Breast epithelium (tissue), 3 donors: ENCODE measurements at regions not wholly inside any gene's neighbourhood (a gene's known extent, or its start where the extent isn't known, plus 50 kb on each side); places are given as distances from the start of the nearest gene placed in this dataset.

Source experiments
- CTCF ChIP-seq, 3 donors: fragments of 450-650 bp; IDR thresholded peaks; one replicate each; pipeline ENCODE4 v1.5.1; 2016 to 2017; ENCODE audit warnings: antibody characterized with exemption in 3 of 3, mild to moderate bottlenecking in 3 of 3, moderate library complexity in 3 of 3
- POLR2A ChIP-seq: fragments of 450-650 bp; IDR thresholded peaks from one replicate; pipeline ENCODE4 v1.6.1; 2016; ENCODE audit warnings: antibody characterized with exemption, mild to moderate bottlenecking, moderate library complexity
- POLR2AphosphoS5 ChIP-seq, 3 donors: sonication (generic); formaldehyde crosslinking; IDR thresholded peaks; one replicate each; pipeline ENCODE4 v1.6.1; 2017; ENCODE audit warnings: antibody characterized with exemption in 3 of 3

- TF ChIP-seq CTCF (IDR thresholded peaks at IDR 0.05) (no peak), POLR2A (no peak), POLR2AphosphoS5 (IDR thresholded peaks at IDR 0.05) (no peak)
These were observed 486.3 kb upstream of the PROK2 start for GRCh38 chr3:72271216-72271615.
